AG04450 (cell line): ENCODE measurements at regions not wholly inside any gene's neighbourhood (a gene's known extent, or its start where the extent isn't known, plus 50 kb on each side); places are given as distances from the start of the nearest gene placed in this dataset.

Experiments
- CTCF ChIA-PET: fragments of 300-600, 350-600 bp; formaldehyde crosslinking; extraction: SDS; loops from one replicate; lab custom pipeline; 2022; ENCODE audit warnings: antibody characterized with exemption, inconsistent platforms; lab: Charles Lee
- POLR2A ChIA-PET: fragments of 350-600 bp; formaldehyde crosslinking; extraction: SDS; loops from one replicate; lab custom pipeline; 2021; ENCODE audit warnings: antibody characterized with exemption, inconsistent platforms; lab: Yijun Ruan, JAX
- DNase-seq: peaks from one replicate; pipeline ENCODE4 v3.0.0-alpha.2; 2011; ENCODE audit warnings: low read depth, low spot score
- H3K27ac ChIP-seq: one replicate; pipeline ENCODE4 v1.5.1; 2012; ENCODE audit warnings: low read depth, low read length, control low read depth
- H3K27me3 ChIP-seq: one replicate; pipeline ENCODE4 v1.6.0; 2012; ENCODE audit warnings: low read length; ENCODE audit not compliant: control insufficient read depth, insufficient read depth
- H3K4me3 ChIP-seq: 2 replicates; pipeline ENCODE4 v1.5.1; 2011; ENCODE audit warnings: mild to moderate bottlenecking, low read depth, low read length, control low read depth
- H3K9me3 ChIP-seq: 2 replicates; pipeline ENCODE4 v1.5.1; 2012; ENCODE audit warnings: low read length; ENCODE audit not compliant: control insufficient read depth, insufficient read depth
- TF ChIP-seq, protein P1 (sequence below): IDR thresholded peaks from 2 replicates; pipeline ENCODE4 v1.5.1; 2011; ENCODE audit warnings: low read depth, low read length, control low read depth, inconsistent platforms

DNA sequence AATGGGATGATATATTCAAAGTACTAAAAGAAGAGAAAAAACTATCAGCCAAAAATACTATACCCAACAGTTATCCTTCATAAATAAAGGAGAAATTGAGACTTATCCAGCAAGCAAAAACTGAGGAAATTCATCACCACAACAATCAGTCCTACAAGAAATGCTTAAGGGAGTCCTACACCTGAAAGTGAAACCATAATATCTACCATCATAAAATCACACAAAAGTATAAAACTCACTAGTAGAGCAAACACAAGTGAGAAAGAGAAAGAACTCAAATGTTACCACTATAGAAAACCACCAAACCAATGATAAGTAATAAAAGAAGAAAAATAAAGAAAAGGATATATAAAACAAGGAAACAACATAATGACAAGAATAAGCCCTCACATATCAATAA, 103.6 kb upstream of the NEO1 start:
- ChIA-PET CTCF (no interaction called here), POLR2A (no interaction called here)
- Histone ChIP-seq H3K27me3 (peaks cover 2% of the 10 kb centered on the region), H3K4me3 (no peak overlapping the region), H3K9me3 (peaks cover 4% of the 10 kb centered on the region; the same call in 1 of the 2 replicates), H3K27ac (no peak overlapping the region)
- TF ChIP-seq, protein P1, sequence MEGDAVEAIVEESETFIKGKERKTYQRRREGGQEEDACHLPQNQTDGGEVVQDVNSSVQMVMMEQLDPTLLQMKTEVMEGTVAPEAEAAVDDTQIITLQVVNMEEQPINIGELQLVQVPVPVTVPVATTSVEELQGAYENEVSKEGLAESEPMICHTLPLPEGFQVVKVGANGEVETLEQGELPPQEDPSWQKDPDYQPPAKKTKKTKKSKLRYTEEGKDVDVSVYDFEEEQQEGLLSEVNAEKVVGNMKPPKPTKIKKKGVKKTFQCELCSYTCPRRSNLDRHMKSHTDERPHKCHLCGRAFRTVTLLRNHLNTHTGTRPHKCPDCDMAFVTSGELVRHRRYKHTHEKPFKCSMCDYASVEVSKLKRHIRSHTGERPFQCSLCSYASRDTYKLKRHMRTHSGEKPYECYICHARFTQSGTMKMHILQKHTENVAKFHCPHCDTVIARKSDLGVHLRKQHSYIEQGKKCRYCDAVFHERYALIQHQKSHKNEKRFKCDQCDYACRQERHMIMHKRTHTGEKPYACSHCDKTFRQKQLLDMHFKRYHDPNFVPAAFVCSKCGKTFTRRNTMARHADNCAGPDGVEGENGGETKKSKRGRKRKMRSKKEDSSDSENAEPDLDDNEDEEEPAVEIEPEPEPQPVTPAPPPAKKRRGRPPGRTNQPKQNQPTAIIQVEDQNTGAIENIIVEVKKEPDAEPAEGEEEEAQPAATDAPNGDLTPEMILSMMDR, result no peak
- DNase-seq, result no peak

DNA sequence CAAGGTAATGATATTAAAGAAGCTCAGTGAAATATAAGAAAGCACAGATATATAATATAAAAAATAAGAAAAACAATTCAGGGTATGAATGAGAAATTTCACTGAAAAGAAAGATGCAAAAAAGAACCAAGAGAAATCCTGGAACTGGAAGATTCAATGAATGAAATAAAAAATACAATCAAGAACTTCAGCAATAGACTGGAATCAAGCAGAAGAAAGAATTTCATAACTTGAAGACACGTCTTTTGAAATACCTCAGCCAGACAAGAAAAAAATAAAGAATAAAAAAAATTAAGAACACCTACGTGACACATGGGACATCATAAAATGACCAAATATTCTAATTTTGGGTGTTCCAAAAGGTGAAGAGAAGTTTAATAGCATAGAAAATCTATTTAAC, 104.6 kb upstream of the NEO1 start:
- no peak overlapping the region for H3K27ac ChIP-seq
- CTCF ChIA-PET, result no interaction called here
- H3K9me3 ChIP-seq, result peaks cover 4% of the 10 kb centered on the region; the same call in 1 of the 2 replicates
- no peak overlapping the region for H3K4me3 ChIP-seq
- TF ChIP-seq, protein P1, result no peak
- POLR2A ChIA-PET, result no interaction called here
- peaks cover 2% of the 10 kb centered on the region for H3K27me3 ChIP-seq
- DNase-seq, result no peak

DNA sequence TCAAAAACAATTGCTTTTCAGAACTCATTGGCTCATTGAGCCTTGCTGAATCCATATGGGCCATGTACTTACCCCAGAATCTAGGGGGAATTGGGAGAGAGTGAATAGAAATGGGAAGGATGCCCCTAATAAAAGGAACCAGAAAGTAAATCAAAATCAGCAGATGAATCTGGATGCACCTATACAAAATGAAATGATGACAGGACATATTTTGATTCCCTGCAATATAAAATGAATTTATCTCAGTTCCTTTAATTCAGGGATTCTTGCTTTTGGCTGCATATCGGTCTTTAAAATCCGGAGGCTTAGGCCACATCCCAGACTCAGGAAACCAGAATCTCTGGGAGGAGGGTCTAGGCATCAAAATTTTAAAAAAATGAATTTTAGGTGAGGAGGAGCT, 107.7 kb upstream of the NEO1 start:
- ChIA-PET POLR2A (no interaction called here), CTCF (no interaction called here)
- Histone ChIP-seq H3K27me3 (peaks cover 2% of the 10 kb centered on the region), H3K27ac (no peak overlapping the region), H3K4me3 (no peak overlapping the region), H3K9me3 (peaks cover 4% of the 10 kb centered on the region; the same call in 1 of the 2 replicates)
- TF ChIP-seq, protein P1, result no peak
- no peak for DNase-seq

DNA sequence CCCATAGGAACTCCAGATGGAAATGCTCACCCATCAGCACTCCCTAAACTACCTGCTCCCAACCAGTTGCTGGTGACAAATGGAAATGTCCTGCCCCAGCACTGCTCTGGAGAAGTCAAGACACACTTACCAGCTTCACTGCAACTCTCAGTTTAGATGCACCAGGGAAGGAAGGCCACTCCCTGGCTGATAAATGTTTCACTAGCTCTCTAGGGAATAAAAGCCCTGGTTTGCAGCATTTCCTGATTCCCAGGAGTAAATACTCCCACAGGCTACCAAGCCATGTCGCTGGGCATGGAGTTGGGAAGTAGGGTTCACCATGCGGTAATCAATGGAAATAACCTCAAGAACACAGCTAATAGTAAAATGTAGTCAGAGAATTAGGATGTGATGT, 112.0 kb upstream of the NEO1 start:
- CTCF ChIA-PET, result no interaction called here

DNA sequence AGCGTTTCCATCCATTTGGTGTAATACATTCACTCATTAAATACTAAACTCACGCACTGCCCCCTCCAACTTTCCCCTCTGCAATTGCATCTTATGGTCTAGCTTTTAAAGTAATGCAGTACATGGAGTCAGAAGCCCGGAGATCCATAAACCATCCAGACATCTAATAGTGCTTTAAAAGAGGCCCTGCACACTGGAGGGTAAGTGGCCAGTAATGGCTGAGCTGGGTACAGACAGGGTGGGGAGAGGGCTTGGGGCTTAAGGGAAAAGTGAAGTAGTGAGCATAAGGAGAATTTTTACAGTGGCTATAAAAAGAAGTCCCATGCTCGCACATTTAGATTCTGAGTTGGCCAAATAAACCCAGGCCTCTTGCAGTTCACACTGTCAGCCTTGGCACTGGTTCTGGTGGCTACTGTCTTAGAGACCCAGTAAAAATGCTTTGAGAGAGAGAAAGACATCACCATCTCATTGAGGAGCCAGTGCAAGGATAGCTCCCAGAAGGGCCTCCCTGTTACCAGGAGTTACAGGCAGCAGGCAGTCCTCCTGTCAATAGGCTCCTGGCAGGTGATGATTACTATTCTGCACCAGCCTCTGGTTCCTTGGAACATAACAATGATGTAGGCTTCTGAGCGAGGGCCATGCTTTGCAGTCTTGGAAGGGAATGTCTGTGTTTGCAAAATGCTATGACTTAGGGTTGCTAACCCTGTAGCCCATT, 112.6 kb upstream of the NEO1 start:
- ChIA-PET POLR2A (no interaction called here), CTCF (no interaction called here)
- DNase-seq, result no peak
- Histone ChIP-seq H3K27ac (no peak overlapping the region), H3K4me3 (no peak overlapping the region), H3K27me3 (no peaks in the 10 kb centered on the region), H3K9me3 (no peaks in the 10 kb centered on the region)
- TF ChIP-seq, protein P1, result no peak

More for the DNA sequence above, 112.0 kb upstream of the NEO1 start:
- Histone ChIP-seq H3K27me3 (no peaks in the 10 kb centered on the region), H3K9me3 (no peaks in the 10 kb centered on the region), H3K4me3 (no peak overlapping the region), H3K27ac (no peak overlapping the region)
- POLR2A ChIA-PET, result no interaction called here
- TF ChIP-seq, protein P1, result no peak
- DNase-seq, result no peak
